ENCODE measurements at regions not wholly inside any gene's neighbourhood (a gene's known extent, or its start where the extent isn't known, plus 50 kb on each side); places are given as distances from the start of the nearest gene placed in this dataset.

GRCh38 chr5:86124333-86124732 is 493.4 kb upstream of the COX7C start:
- DNase-seq (ENCODE audit: low read depth): no peak
- H3K4me3 ChIP-seq (ENCODE audit: low read length): no peak overlapping the region
- TF ChIP-seq CTCF (conservative IDR thresholded peaks at IDR 0.05; ENCODE audit: low read depth, low read length): no peak

GRCh38 chr5:86125731-86126601 is 491.8 kb upstream of the COX7C start:
- no peak for DNase-seq (ENCODE audit: low read depth)
- no peak for TF ChIP-seq CTCF (conservative IDR thresholded peaks at IDR 0.05; ENCODE audit: low read depth, low read length)
- H3K4me3 ChIP-seq (ENCODE audit: low read length): no peak overlapping the region

- no peak for DNase-seq (ENCODE audit: low read depth)
- H3K4me3 ChIP-seq (ENCODE audit: low read length): no peak overlapping the region
- no peak for TF ChIP-seq CTCF (conservative IDR thresholded peaks at IDR 0.05; ENCODE audit: low read depth, low read length)
Observed at GRCh38 chr5:86127696-86128095, 490.0 kb upstream of the COX7C start.

GRCh38 chr5:86129009-86129408 is 488.7 kb upstream of the COX7C start:
- DNase-seq (ENCODE audit: low read depth): no peak
- no peak overlapping the region for H3K4me3 ChIP-seq (ENCODE audit: low read length)
- no peak for TF ChIP-seq CTCF (conservative IDR thresholded peaks at IDR 0.05; ENCODE audit: low read depth, low read length)

- DNase-seq (ENCODE audit: low read depth): no peak
- H3K4me3 ChIP-seq (ENCODE audit: low read length): no peak overlapping the region
- TF ChIP-seq CTCF (conservative IDR thresholded peaks at IDR 0.05; ENCODE audit: low read depth, low read length): no peak
Observed at GRCh38 chr5:86137297-86137696, 480.4 kb upstream of the COX7C start.

- H3K4me3 ChIP-seq (ENCODE audit: low read length): no peak overlapping the region
- no peak for DNase-seq (ENCODE audit: low read depth)
- TF ChIP-seq CTCF (conservative IDR thresholded peaks at IDR 0.05; ENCODE audit: low read depth, low read length): no peak
Observed at GRCh38 chr5:86143837-86144236, 473.9 kb upstream of the COX7C start.

- TF ChIP-seq CTCF (conservative IDR thresholded peaks at IDR 0.05; ENCODE audit: low read depth, low read length): no peak
- H3K4me3 ChIP-seq (ENCODE audit: low read length): no peak overlapping the region
- no peak for DNase-seq (ENCODE audit: low read depth)
Observed at GRCh38 chr5:86152988-86153560, 464.7 kb upstream of the COX7C start.

All from retinal pigment epithelial cell (primary cell).